Frontal cortex (tissue), 3 donors: ENCODE measurements at regions not wholly inside any gene's neighbourhood (a gene's known extent, or its start where the extent isn't known, plus 50 kb on each side); places are given as distances from the start of the nearest gene placed in this dataset.

ENCODE experiments used
- DNase-seq, 2 donors: peaks; one replicate each; pipeline ENCODE4 v3.0.0; 2012; ENCODE audit warnings: low spot score in 2 of 2
- FAIRE-seq: peaks from 2 replicates; lab custom pipeline; 2012; peaks lifted over from hg19 to GRCh38; lab: Jason Lieb, UNC
- donor health status: control.
- donor health status: control.
- donor health status: control.

DNA sequence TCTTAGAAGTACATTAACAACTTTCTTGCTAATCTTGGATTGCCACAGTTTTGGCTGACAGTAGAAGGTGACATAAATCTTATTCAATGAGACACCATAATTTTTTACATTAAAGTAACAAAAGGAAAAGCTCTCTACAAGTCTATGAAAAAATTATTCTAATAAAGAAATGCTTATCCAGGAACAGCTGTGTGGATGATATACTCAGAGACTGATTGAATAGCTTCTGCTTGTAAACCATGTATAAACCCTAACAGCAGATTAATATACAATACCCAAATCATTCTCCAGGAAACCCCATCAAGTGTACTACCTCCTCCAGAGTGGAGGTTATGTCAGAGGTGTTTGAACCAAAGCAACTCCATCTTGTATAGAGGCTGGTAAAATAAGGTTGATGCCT lies 581.4 kb upstream of the PTGER4 start:
- FAIRE-seq: no peak
- DNase-seq: no peak

DNA sequence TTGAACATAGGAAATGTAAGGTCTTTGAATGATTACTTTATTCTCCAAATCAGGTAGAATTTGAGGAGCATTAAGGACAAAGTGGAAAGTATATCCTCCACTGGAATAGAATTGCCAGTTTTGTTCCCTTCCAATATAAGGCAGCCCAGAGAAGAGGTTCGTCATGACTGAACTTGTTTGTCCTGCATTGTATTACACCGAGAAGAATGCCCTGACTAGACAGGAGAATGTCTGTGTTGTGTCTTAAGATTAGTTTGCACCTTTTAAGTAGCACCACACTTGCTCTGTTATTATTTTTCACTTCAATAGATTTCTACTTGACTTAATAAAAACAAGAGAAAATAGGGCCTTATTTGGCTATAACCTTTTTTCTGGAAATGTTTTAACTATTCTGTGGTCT lies 586.2 kb upstream of the PTGER4 start:
- FAIRE-seq (no peak), DNase-seq (no peak)

DNA sequence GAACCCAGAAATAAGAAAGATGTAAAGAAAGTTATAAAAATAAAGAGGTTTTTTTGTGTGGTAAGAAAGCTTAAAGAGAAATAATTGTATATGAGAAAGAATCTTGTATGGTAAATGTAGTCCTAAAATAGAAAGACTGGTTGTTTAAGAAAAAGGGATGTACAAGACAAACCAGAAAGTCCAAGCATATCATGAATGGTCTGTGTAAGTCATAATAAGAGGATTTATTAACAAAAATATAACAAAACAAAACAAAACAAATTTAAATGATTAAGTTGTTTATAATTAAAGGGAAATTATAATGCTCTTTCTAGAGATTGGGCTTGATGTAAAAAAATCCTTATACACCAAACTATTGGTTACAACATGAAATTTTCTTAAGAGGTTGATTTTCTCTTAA lies 590.4 kb upstream of the PTGER4 start:
- FAIRE-seq: peak; percentile 21
- no peak for DNase-seq

DNA sequence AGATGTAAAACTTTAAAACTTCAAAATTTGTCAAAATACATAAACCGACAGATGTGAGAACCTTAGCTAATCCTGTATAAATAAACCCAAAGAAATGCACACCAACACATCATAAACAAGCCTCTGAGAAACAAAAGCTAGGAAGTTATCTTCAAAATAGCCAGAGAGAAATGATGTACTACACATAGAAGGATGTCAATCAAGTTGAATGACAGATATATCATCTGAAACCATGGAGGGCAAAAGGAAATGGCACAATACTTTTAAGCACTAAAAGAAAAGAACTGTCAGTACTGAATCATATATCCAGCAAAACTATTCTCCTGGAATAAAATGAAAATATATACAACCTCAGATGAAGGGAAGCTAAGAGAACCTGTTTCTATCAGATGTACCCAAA lies 595.1 kb upstream of the PTGER4 start:
- FAIRE-seq (no peak), DNase-seq (no peak)

DNA sequence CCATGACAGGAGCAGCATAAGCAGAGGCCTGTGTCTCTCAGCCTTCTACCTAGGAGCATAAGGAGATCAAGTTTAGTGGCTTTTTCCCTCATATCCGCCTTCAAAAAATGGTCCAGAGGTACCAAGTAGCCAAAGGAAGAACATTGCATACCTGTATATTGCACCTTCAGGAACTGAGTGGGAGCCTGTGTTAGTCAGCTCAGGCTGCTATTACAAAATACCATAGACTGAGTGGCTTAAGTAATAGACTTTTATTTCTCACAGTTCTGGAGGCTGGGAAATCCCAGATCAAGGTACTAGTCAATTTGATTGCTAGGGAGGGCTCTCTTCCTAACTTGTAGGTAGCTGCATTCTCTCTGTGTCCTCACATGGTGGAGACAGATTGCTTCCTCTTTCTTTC lies 597.4 kb upstream of the PTGER4 start:
- FAIRE-seq (no peak), DNase-seq (no peak)

DNA sequence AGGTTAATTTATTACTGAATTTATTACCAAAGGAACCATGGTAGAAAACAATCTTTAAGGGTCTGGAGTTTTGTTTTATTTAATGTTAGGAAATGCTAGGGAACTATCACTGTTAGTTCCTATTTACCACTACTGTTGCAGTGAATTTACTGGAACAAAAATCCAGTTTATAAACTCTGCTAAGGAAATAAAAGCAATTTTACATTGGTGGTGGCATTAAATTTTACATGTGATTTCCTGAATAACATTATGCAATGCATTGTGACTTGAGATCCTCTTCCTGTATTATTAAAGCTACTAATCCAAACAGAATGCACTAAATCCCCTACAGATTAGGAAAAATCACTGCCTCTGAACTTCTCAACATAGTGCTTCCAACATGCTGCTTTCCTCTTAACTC lies 599.5 kb upstream of the PTGER4 start:
- FAIRE-seq (no peak), DNase-seq (no peak)

DNA sequence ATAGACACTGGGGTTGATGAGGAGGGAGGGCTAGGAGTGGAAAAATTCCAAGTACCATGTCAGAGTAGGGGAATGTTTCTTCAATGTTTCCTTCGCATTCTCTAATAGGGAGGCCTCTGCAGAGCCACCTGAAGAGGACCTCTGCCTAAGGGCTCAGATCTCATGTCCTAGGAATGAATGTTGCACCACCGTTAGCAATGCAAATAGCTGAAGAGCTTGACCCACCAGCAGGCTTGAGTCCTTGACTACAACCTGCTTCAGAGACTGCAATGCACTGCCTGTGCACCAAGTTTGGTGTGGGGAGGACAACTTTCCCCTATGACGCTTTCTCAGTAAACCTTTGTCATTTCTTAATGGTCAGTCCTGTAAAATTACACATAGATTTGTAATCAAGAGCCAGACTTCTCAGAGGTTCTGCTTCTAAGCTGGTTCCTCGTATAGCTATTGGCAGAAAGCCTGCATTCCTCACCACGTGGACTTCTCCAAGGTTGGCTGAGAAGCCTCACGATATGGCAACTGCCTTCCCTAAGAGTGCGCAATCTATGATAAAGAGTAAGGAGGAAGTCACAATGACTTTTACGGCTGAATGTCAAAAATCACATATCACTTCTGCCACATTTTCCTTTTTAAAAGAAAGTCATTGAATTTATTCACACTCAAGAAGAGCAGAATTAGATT lies 600.7 kb upstream of the PTGER4 start:
- no peak for FAIRE-seq
- no peak for DNase-seq

DNA sequence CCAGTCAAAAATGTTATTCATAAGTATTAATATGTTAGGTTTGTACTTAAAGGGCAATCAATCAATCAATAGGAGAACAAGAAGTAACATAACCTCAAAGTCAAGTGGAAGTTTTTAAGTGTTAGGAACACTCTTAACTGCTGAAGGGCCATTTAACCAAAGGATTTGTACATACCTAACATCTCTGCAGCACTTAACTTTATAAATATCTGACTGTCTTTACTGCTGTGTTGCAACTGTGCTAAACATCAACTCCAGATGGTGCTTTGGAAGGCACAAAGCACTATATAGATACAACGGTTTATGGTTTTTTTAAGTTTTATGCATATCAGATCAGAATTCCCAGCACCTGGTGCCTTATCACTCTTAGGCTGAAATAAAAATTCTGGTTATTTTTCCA lies 604.9 kb upstream of the PTGER4 start:
- DNase-seq: no peak
- no peak for FAIRE-seq

DNA sequence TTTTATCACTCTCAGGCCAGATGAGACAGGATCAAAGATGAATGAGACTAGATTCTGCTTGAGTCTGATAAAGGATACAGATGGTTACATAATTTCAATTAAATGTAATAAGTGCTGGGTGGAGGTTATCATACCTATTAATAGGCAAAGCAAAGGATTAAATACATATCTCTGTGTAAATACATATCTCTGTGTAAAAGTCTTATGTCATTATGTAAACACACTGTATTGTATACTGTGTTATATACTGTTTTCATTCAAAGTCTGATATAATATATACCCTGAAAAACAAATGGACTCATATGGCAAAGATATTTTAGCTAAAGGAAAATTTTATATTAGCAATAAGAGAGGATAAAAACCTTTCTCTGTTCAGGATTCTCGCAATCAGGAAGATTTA lies 605.8 kb upstream of the PTGER4 start:
- FAIRE-seq: no peak

DNA sequence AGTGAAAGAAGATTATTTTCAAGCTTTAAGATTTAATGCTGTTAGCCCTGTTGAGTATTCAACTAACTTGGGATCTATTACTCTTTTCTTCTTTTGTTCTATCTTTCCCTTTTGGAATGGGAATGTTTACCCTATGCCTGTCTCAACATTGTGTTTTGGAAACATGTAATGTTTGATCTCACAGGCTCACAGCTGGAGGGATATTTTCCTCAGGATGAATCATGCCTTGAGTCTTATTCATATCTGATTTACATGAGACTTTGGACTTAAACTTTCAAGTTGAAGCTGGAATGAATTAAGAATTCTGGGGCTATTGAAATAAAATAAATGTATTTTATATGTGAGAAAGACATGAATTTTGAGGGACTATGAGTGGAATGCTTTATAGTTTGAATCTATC lies 607.8 kb upstream of the PTGER4 start:
- FAIRE-seq: no peak
- no peak for DNase-seq

More for the DNA sequence above, 605.8 kb upstream of the PTGER4 start:
- DNase-seq: no peak

DNA sequence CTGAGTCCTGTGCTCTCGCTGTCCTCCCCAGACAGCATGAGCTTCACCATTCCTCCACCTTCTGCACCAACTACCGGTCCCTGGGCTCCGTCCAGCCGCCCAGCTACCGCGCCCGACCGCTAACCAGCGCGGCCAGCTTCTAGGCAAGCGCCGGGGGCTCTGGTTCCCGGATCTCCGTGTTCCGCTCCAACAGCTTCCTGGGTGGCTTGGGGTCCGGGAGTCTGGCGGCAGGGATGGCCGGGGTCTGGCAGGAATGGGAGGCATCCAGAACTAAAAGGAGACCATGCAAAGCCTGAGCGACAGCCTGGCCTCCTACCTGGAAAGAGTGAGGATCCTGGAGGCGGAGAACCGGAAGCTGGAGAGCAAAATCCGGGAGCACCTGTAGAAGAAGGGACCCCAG lies 613.1 kb upstream of the PTGER4 start:
- no peak for FAIRE-seq
- no peak for DNase-seq

DNA sequence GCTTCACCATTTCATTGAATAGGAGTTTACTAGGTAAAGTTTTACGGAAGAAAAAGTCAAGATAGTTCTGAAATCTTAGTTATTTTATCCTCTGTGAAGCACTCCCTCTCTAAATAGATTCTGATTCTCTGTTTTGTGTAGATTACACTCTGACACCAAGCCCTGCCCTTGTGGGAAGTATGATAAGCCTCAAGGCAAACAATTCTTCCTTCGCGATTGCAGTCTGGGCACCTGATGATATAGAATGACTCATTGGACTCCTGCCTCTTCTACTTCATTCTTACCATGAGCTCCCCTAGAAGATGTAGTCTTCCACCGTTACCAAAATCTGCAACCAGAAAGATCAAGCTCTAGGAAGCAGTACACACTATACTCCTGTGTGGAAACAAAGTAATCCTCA lies 626.9 kb upstream of the PTGER4 start:
- DNase-seq: no peak
- FAIRE-seq: no peak

DNA sequence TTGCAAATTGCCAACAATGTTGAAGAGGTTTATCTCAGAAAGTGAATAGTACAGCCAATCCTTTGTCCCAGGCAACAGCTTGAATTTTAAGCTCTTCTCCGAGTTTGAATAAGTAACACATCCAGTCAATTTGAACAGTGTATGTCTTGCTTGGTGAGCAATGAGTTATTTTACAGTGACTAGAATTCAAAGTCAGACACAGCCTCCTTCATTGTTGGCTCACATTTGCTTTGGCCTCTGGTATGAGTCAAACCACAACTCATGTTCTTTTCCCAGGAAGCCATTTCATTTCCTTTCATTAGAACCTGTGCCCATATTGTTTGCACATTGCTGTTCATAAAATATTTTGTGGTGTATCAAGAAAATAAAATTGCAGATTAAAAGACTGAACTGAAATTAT lies 622.0 kb upstream of the DAB2 start:
- no peak for FAIRE-seq
- DNase-seq: no peak

DNA sequence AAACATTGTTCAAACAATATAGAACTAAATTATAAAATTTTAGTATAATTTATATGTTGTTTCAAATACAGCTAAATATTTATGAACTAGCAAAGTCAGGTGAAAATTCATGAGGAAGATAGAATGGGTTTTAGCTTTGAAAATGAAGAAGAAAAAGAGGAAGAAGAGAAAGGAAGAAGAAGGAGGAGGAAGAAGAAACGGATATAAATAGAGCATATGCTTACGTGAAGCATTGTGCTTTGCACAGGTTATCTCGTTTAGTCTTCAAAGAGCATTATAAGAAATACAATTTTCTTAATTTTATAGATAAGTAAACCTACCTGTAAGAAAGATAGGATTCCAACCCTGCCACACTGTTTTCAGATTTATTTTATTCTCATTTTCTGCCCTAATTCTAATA lies 620.6 kb upstream of the DAB2 start:
- FAIRE-seq (no peak), DNase-seq (no peak)

DNA sequence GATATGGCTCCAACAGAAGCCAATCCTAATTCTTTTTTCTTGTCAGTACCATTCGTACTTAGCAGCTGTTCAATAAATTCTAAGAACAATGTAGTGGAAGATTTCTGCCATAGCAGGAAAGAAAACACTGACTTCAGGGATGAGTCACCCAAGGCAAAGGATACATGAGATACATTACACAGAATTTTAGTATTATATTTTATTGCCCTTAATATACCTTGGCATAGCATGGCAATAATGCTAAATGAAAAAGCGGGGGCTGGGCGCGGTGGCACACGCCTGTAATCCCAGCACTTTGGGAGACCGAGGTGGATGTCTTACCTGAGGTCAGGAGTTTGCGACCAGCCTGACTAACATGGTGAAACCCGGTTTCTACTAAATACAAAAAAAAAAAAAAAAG lies 619.1 kb upstream of the DAB2 start:
- DNase-seq (no peak), FAIRE-seq (no peak)

DNA sequence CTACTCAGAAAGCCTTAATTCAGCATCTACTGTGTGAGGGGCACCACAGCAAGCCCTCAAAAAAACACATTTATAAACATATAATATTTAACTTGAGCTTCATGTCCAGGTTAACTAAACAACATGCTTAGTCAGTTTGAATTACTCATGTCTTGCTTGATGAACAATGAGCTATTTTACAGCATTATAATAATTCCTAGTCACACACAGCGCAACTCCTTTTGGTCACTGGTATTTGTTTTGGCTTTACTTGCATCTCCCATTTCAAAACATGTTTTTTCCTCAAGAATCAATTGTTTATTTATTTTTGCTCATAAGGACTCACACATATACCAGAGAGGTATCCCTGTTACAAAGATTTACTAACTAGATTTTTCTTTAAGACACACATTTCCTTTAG lies 616.7 kb upstream of the DAB2 start:
- DNase-seq (no peak), FAIRE-seq (no peak)

DNA sequence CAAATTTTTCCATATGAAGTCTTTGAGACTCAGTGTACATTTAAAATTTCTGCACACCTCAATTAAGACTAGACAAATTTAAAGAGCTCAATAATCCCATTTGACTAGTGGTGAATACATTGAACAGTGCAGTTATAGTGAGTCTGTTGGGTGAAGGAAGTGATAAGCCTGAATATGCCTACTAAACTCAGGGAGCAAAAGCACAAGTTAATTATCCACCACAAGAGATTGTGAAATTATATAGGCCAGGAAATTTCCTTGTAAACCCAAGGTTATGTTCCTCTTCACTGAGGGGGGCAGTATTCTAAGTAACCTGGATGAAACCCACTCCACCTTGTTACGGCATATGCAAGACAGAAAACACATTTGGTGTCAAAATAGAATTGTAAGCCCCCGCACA lies 612.9 kb upstream of the DAB2 start:
- FAIRE-seq: no peak
- no peak for DNase-seq

DNA sequence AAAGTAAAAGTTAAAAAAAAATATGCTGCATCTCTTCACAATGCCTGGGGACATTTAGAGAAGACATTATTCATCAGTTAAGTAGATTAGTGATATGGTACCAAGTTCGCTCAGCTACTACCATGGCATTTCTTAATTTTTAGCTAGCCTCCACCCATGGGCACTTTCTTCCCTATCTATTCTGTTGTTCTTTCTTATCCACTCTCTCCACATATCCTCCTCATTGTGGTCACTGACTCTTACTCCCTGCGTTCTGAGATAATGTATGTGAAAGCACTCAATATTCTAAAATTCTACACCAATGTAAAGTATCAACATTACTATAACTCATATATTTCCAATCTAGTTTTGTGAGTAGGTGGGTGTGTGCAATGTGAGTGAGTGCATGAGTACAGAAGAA lies 609.7 kb upstream of the DAB2 start:
- no peak for FAIRE-seq
- DNase-seq: no peak

DNA sequence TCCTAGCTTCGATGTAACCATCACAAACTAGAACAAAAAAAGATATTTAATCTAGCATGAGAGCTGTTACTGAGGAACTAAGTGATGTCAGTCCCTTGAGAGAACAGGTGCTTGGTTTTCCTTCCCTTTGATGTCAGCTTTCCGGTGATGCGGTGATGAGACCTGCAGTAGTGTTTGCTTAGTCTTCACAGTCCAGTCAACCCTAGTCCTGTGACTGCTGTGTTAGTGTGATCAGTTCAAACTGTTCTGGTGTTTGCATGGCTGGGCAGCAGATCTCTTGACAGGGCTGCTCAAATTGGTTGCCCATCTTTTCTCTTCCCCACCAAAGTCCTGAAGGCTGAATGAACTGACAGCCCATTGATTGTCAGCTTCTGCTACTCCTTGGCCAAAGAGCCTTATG lies 608.6 kb upstream of the DAB2 start:
- FAIRE-seq: no peak
- no peak for DNase-seq

DNA sequence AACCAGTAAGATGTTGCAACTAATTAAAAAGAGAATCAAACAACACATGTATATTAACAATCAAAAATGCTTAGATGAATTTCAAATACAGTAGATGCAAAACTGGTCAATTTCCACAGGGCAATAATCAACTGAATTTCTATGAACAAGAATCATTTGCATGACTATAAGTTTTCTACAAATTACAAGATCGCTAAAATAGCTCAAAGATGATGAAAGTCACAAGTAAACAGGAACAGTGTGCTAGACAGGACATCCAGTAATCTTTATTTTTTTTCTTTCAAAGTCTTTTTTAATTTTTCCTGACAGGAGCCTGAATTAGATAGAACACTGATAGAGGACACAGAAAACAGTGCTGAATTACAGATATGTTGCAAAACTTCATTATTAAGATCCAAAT lies 608.2 kb upstream of the DAB2 start:
- FAIRE-seq (no peak), DNase-seq (no peak)

DNA sequence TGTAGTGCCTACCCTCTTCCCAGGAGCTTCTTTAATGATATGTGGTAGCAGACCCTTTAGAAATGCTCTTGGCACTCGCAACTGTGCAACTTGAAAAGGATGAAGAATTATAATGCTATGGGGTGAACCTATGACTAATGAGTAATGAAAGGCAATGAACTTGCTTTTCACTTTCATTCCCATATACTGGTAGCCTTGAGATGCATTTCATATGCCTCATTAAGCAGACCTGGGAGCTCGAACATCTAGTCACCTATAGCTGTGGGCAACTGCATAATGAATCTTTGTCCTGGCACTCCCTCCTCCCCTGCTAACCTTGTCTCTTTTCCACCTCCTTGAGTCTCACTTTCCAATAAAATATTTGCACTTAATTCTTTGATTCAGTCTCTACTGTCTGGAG lies 605.9 kb upstream of the DAB2 start:
- DNase-seq (no peak), FAIRE-seq (no peak)

DNA sequence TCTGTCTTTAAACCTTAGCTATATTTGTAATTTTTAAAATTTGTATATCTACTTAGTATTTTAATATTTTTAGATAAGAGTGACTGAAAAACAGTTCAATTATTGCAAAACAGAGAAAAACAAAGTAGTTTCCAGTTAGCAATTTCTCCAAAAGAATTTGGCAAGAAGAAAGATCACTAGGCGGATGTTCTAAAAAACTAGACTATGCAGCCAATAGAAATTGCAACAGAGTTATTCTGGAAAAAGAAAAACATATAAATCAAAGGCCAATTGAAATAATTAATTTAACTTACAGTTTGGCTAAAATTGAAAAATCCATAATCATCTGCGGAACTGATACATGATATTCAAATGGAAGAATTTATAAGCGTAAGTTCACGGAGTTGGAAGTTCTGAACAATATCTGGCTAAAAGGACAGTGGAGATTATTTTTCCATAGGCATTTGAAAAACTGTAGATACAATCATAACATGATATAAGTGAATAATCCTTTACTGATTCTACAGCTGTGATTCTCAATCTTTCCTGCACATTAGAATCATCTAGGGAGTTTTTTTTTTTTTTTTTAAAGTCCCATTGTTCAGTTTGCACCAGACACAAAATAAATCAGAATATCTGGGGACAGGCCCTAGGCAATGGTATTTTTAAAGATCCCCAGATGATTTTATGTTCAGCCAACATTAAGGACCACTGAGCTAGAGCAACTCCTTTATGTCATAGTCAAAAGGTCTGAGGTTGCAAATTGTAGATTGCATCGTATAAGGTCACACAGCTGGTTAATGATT lies 605.1 kb upstream of the DAB2 start:
- no peak for DNase-seq
- FAIRE-seq: no peak
